HepG2 (cell line): ENCODE measurements at regions not wholly inside any gene's neighbourhood (a gene's known extent, or its start where the extent isn't known, plus 50 kb on each side); places are given as distances from the start of the nearest gene placed in this dataset.

Source experiments
- ATAC-seq: fragments of 200-7000 bp; cut with Tn5 transposase; 3 replicates; pipeline ENCODE4 v1.9.1; 2020; ENCODE audit warnings: mild to moderate bottlenecking, moderate library complexity
- BruUV-seq: library from RNA; stranded (reverse); fragments of 400-500 nt; replicated peaks from 2 replicates; lab custom pipeline; 2021; lab: Mats Ljungman, UMichigan
- CTCF ChIA-PET: fragments of 300-600 bp; formaldehyde crosslinking; extraction: SDS; loops from one replicate; lab custom pipeline; 2021; ENCODE audit warnings: low total read pairs, inconsistent platforms, low intra/inter-chr PET ratio; lab: Yijun Ruan, JAX
- POLR2A ChIA-PET: fragments of 350-600 bp; sonication (Branson Sonifier 250); formaldehyde crosslinking; loops from one replicate; lab custom pipeline; 2020; ENCODE audit warnings: antibody characterized with exemption, inconsistent platforms; lab: Yijun Ruan, JAX
- DNase-seq: peaks from one replicate; pipeline ENCODE4 v3.0.0-alpha.2; 2015; ENCODE audit warnings: low spot score
- FAIRE-seq: peaks from 3 replicates; lab custom pipeline; 2011; peaks lifted over from hg19 to GRCh38; lab: Jason Lieb, UNC
- H2AFZ ChIP-seq: one replicate; pipeline ENCODE4 v1.6.1; 2011; ENCODE audit warnings: low read length, inconsistent platforms
- H3K27ac ChIP-seq: fragments of 300-600 bp; 3 replicates; pipeline ENCODE4 v1.8.0; 2011; ENCODE audit warnings: mixed run types, mild to moderate bottlenecking, mixed read lengths, low read length, inconsistent platforms; ENCODE audit not compliant: insufficient read depth; ENCODE audit errors: extremely low read length
- H3K27me3 ChIP-seq, 2 experiments: fragments of 200-600 bp in 1 of 2; 2 replicates in 1 of 2; 3 replicates in 1 of 2; pipeline versions ENCODE4 v1.6.0 to v1.8.0; 2011; ENCODE audit warnings: low read length in 2 of 2, mild to moderate bottlenecking in 2 of 2, moderate library complexity in 2 of 2, inconsistent platforms in 1 of 2; ENCODE audit not compliant: insufficient read depth in 2 of 2, control insufficient read depth in 1 of 2
- H3K36me3 ChIP-seq, 2 experiments: fragments of 200-600 bp in 1 of 2; replicated peaks in 1 of 2; 2 replicates in 1 of 2; 3 replicates in 1 of 2; pipeline versions ENCODE4 v1.5.1 to v1.8.0; 2011; ENCODE audit warnings: low read length in 2 of 2, inconsistent platforms in 1 of 2; ENCODE audit not compliant: insufficient read depth in 2 of 2, control insufficient read depth in 1 of 2
- H3K4me1 ChIP-seq: 2 replicates; pipeline ENCODE4 v1.5.1; 2012; ENCODE audit warnings: low read length, inconsistent platforms; ENCODE audit not compliant: insufficient read depth
- H3K4me2 ChIP-seq: 2 replicates; pipeline ENCODE4 v1.6.0; 2011; ENCODE audit warnings: low read depth, low read length, inconsistent platforms
- H3K4me3 ChIP-seq, 3 experiments: fragments of 200-600 bp in 1 of 3; sonication (generic), shearing (Covaris generic) in 1 of 3; replicated peaks in 1 of 3; 2 replicates each; pipeline ENCODE4 v1.5.1; 2011 to 2016; ENCODE audit warnings: low read length in 3 of 3, inconsistent platforms in 2 of 3, low read depth in 2 of 3, mild to moderate bottlenecking in 2 of 3, control low read depth in 1 of 3, mixed read lengths in 1 of 3; ENCODE audit not compliant: insufficient read depth in 1 of 3
- H3K79me2 ChIP-seq: one replicate; pipeline ENCODE4 v1.6.1; 2011; ENCODE audit warnings: low read length, inconsistent platforms; ENCODE audit not compliant: insufficient read depth
- H3K9ac ChIP-seq: 2 replicates; pipeline ENCODE4 v1.6.0; 2011; ENCODE audit warnings: mild to moderate bottlenecking, low read depth, low read length, inconsistent platforms; ENCODE audit not compliant: insufficient read depth
- H3K9me3 ChIP-seq: 2 replicates; pipeline ENCODE4 v1.5.1; 2012; ENCODE audit warnings: mild to moderate bottlenecking, low read length
- H4K20me1 ChIP-seq: 2 replicates; pipeline ENCODE4 v1.6.0; 2011; ENCODE audit warnings: inconsistent platforms, mild to moderate bottlenecking, low read length, moderate library complexity; ENCODE audit not compliant: insufficient read depth
- CHD4 ChIP-seq: fragments of 200-600 bp; sonication (generic); IDR thresholded peaks from 2 replicates; pipeline ENCODE4 v1.7.0; 2017; ENCODE audit warnings: mild to moderate bottlenecking, low read length, borderline replicate concordance
- JUN ChIP-seq: sonication (generic); formaldehyde crosslinking; IDR thresholded peaks from 2 replicates; pipeline ENCODE4 v1.4.0; 2020; ENCODE audit warnings: mild to moderate bottlenecking, missing genetic modification reagents
- MAFK ChIP-seq, 2 experiments: IDR thresholded peaks in 1 of 2; conservative IDR thresholded peaks in 1 of 2; 2 replicates each; pipeline ENCODE4 v1.6.1; 2011; ENCODE audit warnings: improper control_type of control experiment in 2 of 2, low read length in 2 of 2
- MTF1 ChIP-seq: sonication (generic); formaldehyde crosslinking; IDR thresholded peaks from 2 replicates; pipeline ENCODE4 v1.5.0; 2020; ENCODE audit warnings: missing genetic modification reagents
- MTF2 ChIP-seq: sonication (generic); formaldehyde crosslinking; IDR thresholded peaks from 2 replicates; pipeline ENCODE4 v1.5.0; 2020; ENCODE audit warnings: missing genetic modification reagents, borderline replicate concordance
- SETDB1 ChIP-seq: sonication (generic); formaldehyde crosslinking; IDR thresholded peaks from 2 replicates; pipeline ENCODE4 v1.5.1; 2020; ENCODE audit warnings: missing genetic modification reagents, mild to moderate bottlenecking, borderline replicate concordance
- THAP9 ChIP-seq: sonication (generic); formaldehyde crosslinking; IDR thresholded peaks from 2 replicates; pipeline ENCODE4; 2020; ENCODE audit warnings: missing genetic modification reagents, mild to moderate bottlenecking, borderline replicate concordance
- ZBTB1 ChIP-seq: sonication (generic); formaldehyde crosslinking; IDR thresholded peaks from 2 replicates; pipeline ENCODE4 v1.4.0; 2020; ENCODE audit warnings: missing genetic modification reagents, borderline replicate concordance
- ZNF263 ChIP-seq: sonication (generic); formaldehyde crosslinking; IDR thresholded peaks from 2 replicates; pipeline ENCODE4 v1.4.0; 2020; ENCODE audit warnings: missing genetic modification reagents
- ZNF274 ChIP-seq: sonication (generic); formaldehyde crosslinking; IDR thresholded peaks from 2 replicates; pipeline ENCODE4 v1.5.1; 2020; ENCODE audit warnings: mild to moderate bottlenecking, missing genetic modification reagents
- ZNF512 ChIP-seq: sonication (generic); formaldehyde crosslinking; IDR thresholded peaks from 2 replicates; pipeline ENCODE4 v1.4.0; 2020; ENCODE audit warnings: mild to moderate bottlenecking, missing genetic modification reagents
- ZNF792 ChIP-seq: IDR thresholded peaks from 2 replicates; pipeline ENCODE4 v1.6.1; 2016
- ZSCAN29 ChIP-seq: sonication (generic); formaldehyde crosslinking; conservative IDR thresholded peaks from 2 replicates; pipeline ENCODE4 v1.4.0; 2020; ENCODE audit warnings: mild to moderate bottlenecking, missing genetic modification reagents
- WGBS: methylation state at CpG from one replicate; pipeline ENCODE4 v1.1.6; 2017; ENCODE audit warnings: low lambda C conversion rate; 5-methylcytosine and 5-hydroxymethylcytosine counted together
- in situ Hi-C: cut with HindIII; loops from 2 replicates; pipeline ENCODE4 v1.10.0; 2017; ENCODE audit warnings: low pct_unique_long_range_greater_than_20kb; ENCODE audit not compliant: extremely low pct_ligation_motif_present
- intact Hi-C: fragments of 100-400 bp; cut with micrococcal nuclease; formaldehyde crosslinking; loops from one replicate; pipeline ENCODE4 v1.10.0; 2022; ENCODE audit not compliant: unreplicated experiment

- TF ChIP-seq JUN (no peak), ZNF792 (CRISPR knock-in tag) (no peak), ZBTB1 (CRISPR knock-in tag) (no peak), MAFK (conservative IDR thresholded peaks at IDR 0.05 in 1 of 2, IDR thresholded peaks at IDR 0.05 in 1 of 2; ENCODE audit: low read length in 2 of 2) (no peak), MTF1 (CRISPR knock-in tag) (no peak)
Observed at GRCh38 chr7:130948822-130949221, 214.8 kb upstream of the KLF14 start (continued).

GRCh38 chr7:130949550-130949949 is 215.5 kb upstream of the KLF14 start:
- in situ Hi-C loops: no loop called here
- no peak for ATAC-seq
- Histone ChIP-seq H4K20me1 (no peaks in the 10 kb centered on the region; the same call in 1 of the 2 replicates), H3K4me1 (peaks cover 31% of the 10 kb centered on the region), H3K4me2 (no peak overlapping the region), H3K27ac (no peak overlapping the region), H3K27me3 (no peaks in the 10 kb centered on the region), H3K9ac (no peak overlapping the region), H3K79me2 (peaks cover 6% of the 10 kb centered on the region), H2AFZ (no peak overlapping the region), H3K9me3 (no peaks in the 10 kb centered on the region), H3K4me3 (no peak overlapping the region), H3K36me3 (peaks cover 7 to 19% of the 10 kb centered on the region in 2 experiments)
- ChIA-PET POLR2A (no interaction called here), CTCF (no interaction called here)
- intact Hi-C loops: no loop called here
- FAIRE-seq: no peak
- DNase-seq: no peak
- BruUV-seq: no TSS peak
- 100% methylated on average over 2 of the region's 2 CpGs for WGBS
- TF ChIP-seq THAP9 (CRISPR knock-in tag): no peak
- TF ChIP-seq CHD4: no peak
- TF ChIP-seq ZSCAN29 (CRISPR knock-in tag): no peak
- no peak for TF ChIP-seq MTF2 (CRISPR knock-in tag)
- TF ChIP-seq SETDB1: no peak
- TF ChIP-seq ZNF512 (CRISPR knock-in tag): no peak
- no peak for TF ChIP-seq ZNF274 (CRISPR knock-in tag)
- no peak for TF ChIP-seq ZNF263
